OCI-LY7 (cell line): ENCODE measurements at regions not wholly inside any gene's neighbourhood (a gene's known extent, or its start where the extent isn't known, plus 50 kb on each side); places are given as distances from the start of the nearest gene placed in this dataset.

Experiments
- BruUV-seq: library from RNA; stranded (reverse); fragments of 400-500 nt; replicated peaks from 2 replicates; lab custom pipeline; 2021; lab: Mats Ljungman, UMichigan
- CTCF ChIA-PET: fragments of 300-600 bp; sonication (Branson Sonifier 250); formaldehyde crosslinking; loops from one replicate; lab custom pipeline; 2022; ENCODE audit warnings: antibody characterized with exemption; ENCODE audit not compliant: unreplicated experiment; lab: Charles Lee
- POLR2A ChIA-PET: fragments of 300-600 bp; sonication (Branson Sonifier 250); formaldehyde crosslinking; loops from one replicate; lab custom pipeline; 2022; ENCODE audit warnings: antibody characterized with exemption; lab: Charles Lee
- DNase-seq: peaks from one replicate; pipeline ENCODE4 v3.0.0-alpha.2; 2015; ENCODE audit warnings: low spot score
- H2AFZ ChIP-seq: fragments of 200-600 bp; sonication (generic), shearing (Covaris generic); 2 replicates; pipeline ENCODE4 v1.6.1; 2014; ENCODE audit warnings: mild to moderate bottlenecking, antibody characterized with exemption, low read length, moderate library complexity
- H3K27ac ChIP-seq: fragments of 200-600 bp; sonication (generic); 2 replicates; pipeline ENCODE4 v1.5.1; 2014; ENCODE audit warnings: mixed run types, low read depth, mild to moderate bottlenecking, moderate library complexity, low read length, inconsistent platforms; ENCODE audit not compliant: poor library complexity, severe bottlenecking
- H3K36me3 ChIP-seq: fragments of 200-600 bp; sonication (generic); 2 replicates; pipeline ENCODE4 v1.6.1; 2014; ENCODE audit warnings: mild to moderate bottlenecking, antibody characterized with exemption, low read length, moderate library complexity, mixed read lengths; ENCODE audit not compliant: insufficient read depth
- H3K4me1 ChIP-seq: fragments of 200-600 bp; sonication (generic); 2 replicates; pipeline ENCODE4 v1.5.1; 2014; ENCODE audit warnings: mild to moderate bottlenecking, low read length; ENCODE audit not compliant: insufficient read depth, poor library complexity, severe bottlenecking
- H3K4me2 ChIP-seq: fragments of 200-600 bp; sonication (generic); 2 replicates; pipeline ENCODE4 v1.6.1; 2014; ENCODE audit warnings: mild to moderate bottlenecking, low read length
- H3K4me3 ChIP-seq: fragments of 200-600 bp; sonication (generic); 2 replicates; pipeline ENCODE4 v1.5.1; 2014; ENCODE audit warnings: mild to moderate bottlenecking, low read depth, low read length; ENCODE audit not compliant: poor library complexity, severe bottlenecking
- H3K79me2 ChIP-seq: fragments of 200-600 bp; sonication (generic); 2 replicates; pipeline ENCODE4 v1.6.1; 2016; ENCODE audit warnings: low read depth, mild to moderate bottlenecking, low read length, moderate library complexity, mixed read lengths; ENCODE audit not compliant: insufficient read depth
- H3K9me2 ChIP-seq: fragments of 200-600 bp; sonication (generic); 2 replicates; pipeline ENCODE4 v1.6.1; 2016; ENCODE audit warnings: mild to moderate bottlenecking, low read length, mixed read lengths; ENCODE audit not compliant: insufficient read depth
- H3K9me3 ChIP-seq: fragments of 200-600 bp; sonication (generic); 2 replicates; pipeline ENCODE4 v1.6.1; 2014; ENCODE audit warnings: mild to moderate bottlenecking, mixed run types, low read length, mixed read lengths
- H4K20me1 ChIP-seq: fragments of 200-600 bp; sonication (generic); 2 replicates; pipeline ENCODE4 v1.6.1; 2014; ENCODE audit warnings: mild to moderate bottlenecking, antibody characterized with exemption, low read length, moderate library complexity, mixed read lengths; ENCODE audit not compliant: insufficient read depth
- CTCF ChIP-seq: fragments of 200-600 bp; sonication (generic); conservative IDR thresholded peaks from 2 replicates; pipeline ENCODE4 v1.5.1; 2014; ENCODE audit warnings: mild to moderate bottlenecking, antibody characterized with exemption, low read length, moderate library complexity, mixed read lengths
- EZH2phosphoT487 ChIP-seq: fragments of 200-600 bp; sonication (generic); IDR thresholded peaks from 2 replicates; pipeline ENCODE4 v1.6.1; 2018; ENCODE audit warnings: low read depth, borderline replicate concordance, mild to moderate bottlenecking, mixed run types, antibody characterized with exemption, low read length, moderate library complexity, mixed read lengths
- intact Hi-C: fragments of 100-400 bp; cut with micrococcal nuclease; formaldehyde crosslinking; loops from one replicate; pipeline ENCODE4 v1.10.0; 2022; ENCODE audit not compliant: unreplicated experiment

- H4K20me1 ChIP-seq = no peaks in the 10 kb centered on the region
- CTCF ChIA-PET = no interaction called here
- BruUV-seq = no TSS peak
- no peak overlapping the region for H3K27ac ChIP-seq
- H3K9me2 ChIP-seq = no peaks in the 10 kb centered on the region
- no peaks in the 10 kb centered on the region for H3K79me2 ChIP-seq
- no peak for TF ChIP-seq CTCF
- TF ChIP-seq EZH2phosphoT487 = no peak
- no peaks in the 10 kb centered on the region for H3K36me3 ChIP-seq
- intact Hi-C loops = no loop called here
- no peaks in the 10 kb centered on the region for H3K9me3 ChIP-seq
- no peak overlapping the region for H3K4me2 ChIP-seq
- no peak overlapping the region for H2AFZ ChIP-seq
- POLR2A ChIA-PET = interaction anchor here (0.6 kb wide), 2 partner anchors 175 to 232 kb away, joined by 3 to 4 read pairs; no protein-coding TSS in a partner anchor
- no peaks in the 10 kb centered on the region for H3K4me1 ChIP-seq
- no peak overlapping the region for H3K4me3 ChIP-seq
- DNase-seq = no peak
Observed at GRCh38 chr3:31407665-31408064, 125.1 kb upstream of the STT3B start.

- intact Hi-C loops = no loop called here
- ChIA-PET CTCF (no interaction called here), POLR2A (interaction anchor here (0.6 kb wide), 1 partner anchor 461 kb away, joined by 3 read pairs; no protein-coding TSS in a partner anchor)
- Histone ChIP-seq H4K20me1 (no peaks in the 10 kb centered on the region), H3K4me3 (no peak overlapping the region), H3K4me1 (no peaks in the 10 kb centered on the region), H3K79me2 (no peaks in the 10 kb centered on the region), H3K36me3 (no peaks in the 10 kb centered on the region), H3K9me3 (no peaks in the 10 kb centered on the region), H3K9me2 (no peaks in the 10 kb centered on the region), H3K27ac (no peak overlapping the region), H2AFZ (no peak overlapping the region), H3K4me2 (no peak overlapping the region)
- DNase-seq = no peak
- no peak for TF ChIP-seq EZH2phosphoT487
- TF ChIP-seq CTCF = no peak
- BruUV-seq = no TSS peak
Observed at GRCh38 chr3:31408720-31409119, 124.0 kb upstream of the STT3B start.

- BruUV-seq = no TSS peak
- Histone ChIP-seq H2AFZ (no peak overlapping the region), H4K20me1 (no peaks in the 10 kb centered on the region), H3K36me3 (no peaks in the 10 kb centered on the region), H3K4me2 (no peak overlapping the region), H3K9me3 (no peaks in the 10 kb centered on the region), H3K27ac (no peak overlapping the region), H3K4me1 (no peaks in the 10 kb centered on the region), H3K4me3 (no peak overlapping the region), H3K79me2 (no peaks in the 10 kb centered on the region), H3K9me2 (no peaks in the 10 kb centered on the region)
- TF ChIP-seq EZH2phosphoT487 = no peak
- TF ChIP-seq CTCF = no peak
- intact Hi-C loops = no loop called here
- ChIA-PET POLR2A (no interaction called here), CTCF (no interaction called here)
- no peak for DNase-seq
Observed at GRCh38 chr3:31409389-31409788, 123.3 kb upstream of the STT3B start.
